ENCODE measurements at regions not wholly inside any gene's neighbourhood (a gene's known extent, or its start where the extent isn't known, plus 50 kb on each side); places are given as distances from the start of the nearest gene placed in this dataset.

DNA sequence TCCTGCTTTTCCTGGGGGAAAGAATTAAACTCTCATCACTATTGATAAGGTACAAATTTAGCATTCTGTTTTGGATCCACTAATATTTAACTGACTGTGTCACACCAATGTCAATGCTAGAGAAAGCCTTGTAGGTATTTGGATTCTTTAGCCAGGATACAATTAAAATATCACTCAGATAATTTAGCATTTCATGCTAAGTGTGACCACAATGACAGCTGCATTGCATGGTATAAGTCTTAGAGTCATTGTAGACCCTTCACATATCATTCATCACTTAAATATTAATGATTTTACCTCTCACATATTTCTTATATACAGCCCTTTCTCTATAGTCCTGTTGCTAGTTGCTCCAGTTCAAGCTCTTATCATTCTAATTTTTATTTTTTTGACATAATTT is 85.3 kb upstream of the ATP2B1 start:
- H3K27ac Mint-ChIP-seq (ENCODE audit: unreplicated experiment), result no peak overlapping the region
- H3K27me3 Mint-ChIP-seq (ENCODE audit: unreplicated experiment), result no peaks in the 10 kb centered on the region
- H3K36me3 Mint-ChIP-seq (ENCODE audit: insufficient read depth, unreplicated experiment), result no peaks in the 10 kb centered on the region
- CTCF ChIA-PET, result no interaction called here
- no peaks in the 10 kb centered on the region for H3K9me3 Mint-ChIP-seq (ENCODE audit: low read depth, unreplicated experiment)
- no TSS peak for BruUV-seq (replicated peaks)
- TF ChIP-seq, protein P1, sequence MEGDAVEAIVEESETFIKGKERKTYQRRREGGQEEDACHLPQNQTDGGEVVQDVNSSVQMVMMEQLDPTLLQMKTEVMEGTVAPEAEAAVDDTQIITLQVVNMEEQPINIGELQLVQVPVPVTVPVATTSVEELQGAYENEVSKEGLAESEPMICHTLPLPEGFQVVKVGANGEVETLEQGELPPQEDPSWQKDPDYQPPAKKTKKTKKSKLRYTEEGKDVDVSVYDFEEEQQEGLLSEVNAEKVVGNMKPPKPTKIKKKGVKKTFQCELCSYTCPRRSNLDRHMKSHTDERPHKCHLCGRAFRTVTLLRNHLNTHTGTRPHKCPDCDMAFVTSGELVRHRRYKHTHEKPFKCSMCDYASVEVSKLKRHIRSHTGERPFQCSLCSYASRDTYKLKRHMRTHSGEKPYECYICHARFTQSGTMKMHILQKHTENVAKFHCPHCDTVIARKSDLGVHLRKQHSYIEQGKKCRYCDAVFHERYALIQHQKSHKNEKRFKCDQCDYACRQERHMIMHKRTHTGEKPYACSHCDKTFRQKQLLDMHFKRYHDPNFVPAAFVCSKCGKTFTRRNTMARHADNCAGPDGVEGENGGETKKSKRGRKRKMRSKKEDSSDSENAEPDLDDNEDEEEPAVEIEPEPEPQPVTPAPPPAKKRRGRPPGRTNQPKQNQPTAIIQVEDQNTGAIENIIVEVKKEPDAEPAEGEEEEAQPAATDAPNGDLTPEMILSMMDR (IDR thresholded peaks at IDR 0.05; ENCODE audit: unreplicated experiment), result no peak
- DNase-seq, result no peak
- no peaks in the 10 kb centered on the region for H3K4me1 Mint-ChIP-seq (ENCODE audit: low read depth, unreplicated experiment)
- intact Hi-C loops (cut with micrococcal nuclease; ENCODE audit: unreplicated experiment), result no loop called here
- H3K4me3 Mint-ChIP-seq (ENCODE audit: low read depth, unreplicated experiment), result no peak overlapping the region

DNA sequence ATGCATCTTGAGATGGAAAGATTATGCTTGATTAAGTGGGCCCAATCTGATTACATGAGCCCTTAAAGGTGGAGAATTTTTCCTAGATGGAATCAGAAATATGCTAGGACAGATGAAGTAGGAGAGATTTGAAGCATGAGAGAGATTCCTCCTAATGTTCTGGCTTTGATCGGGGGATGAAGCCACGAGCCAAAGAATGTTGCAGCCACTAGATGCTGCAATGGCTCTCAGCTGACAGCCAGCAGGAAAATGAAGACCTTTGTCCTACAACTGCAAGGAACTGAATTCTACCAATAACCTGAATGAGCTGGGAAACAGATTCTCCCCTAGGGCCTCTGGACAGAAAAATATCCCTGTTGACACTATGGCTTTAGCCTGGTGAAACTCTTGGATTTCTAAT is 82.6 kb upstream of the ATP2B1 start:
- no peak overlapping the region for H3K4me3 Mint-ChIP-seq (ENCODE audit: low read depth, unreplicated experiment)
- CTCF ChIA-PET, result no interaction called here
- no peaks in the 10 kb centered on the region for H3K4me1 Mint-ChIP-seq (ENCODE audit: low read depth, unreplicated experiment)
- no peak for DNase-seq
- no peaks in the 10 kb centered on the region for H3K36me3 Mint-ChIP-seq (ENCODE audit: insufficient read depth, unreplicated experiment)
- TF ChIP-seq, protein P1 (IDR thresholded peaks at IDR 0.05; ENCODE audit: unreplicated experiment), result no peak
- intact Hi-C loops (cut with micrococcal nuclease; ENCODE audit: unreplicated experiment), result no loop called here
- H3K27ac Mint-ChIP-seq (ENCODE audit: unreplicated experiment), result no peak overlapping the region
- H3K27me3 Mint-ChIP-seq (ENCODE audit: unreplicated experiment), result no peaks in the 10 kb centered on the region
- H3K9me3 Mint-ChIP-seq (ENCODE audit: low read depth, unreplicated experiment), result no peaks in the 10 kb centered on the region
- no TSS peak for BruUV-seq (replicated peaks)

DNA sequence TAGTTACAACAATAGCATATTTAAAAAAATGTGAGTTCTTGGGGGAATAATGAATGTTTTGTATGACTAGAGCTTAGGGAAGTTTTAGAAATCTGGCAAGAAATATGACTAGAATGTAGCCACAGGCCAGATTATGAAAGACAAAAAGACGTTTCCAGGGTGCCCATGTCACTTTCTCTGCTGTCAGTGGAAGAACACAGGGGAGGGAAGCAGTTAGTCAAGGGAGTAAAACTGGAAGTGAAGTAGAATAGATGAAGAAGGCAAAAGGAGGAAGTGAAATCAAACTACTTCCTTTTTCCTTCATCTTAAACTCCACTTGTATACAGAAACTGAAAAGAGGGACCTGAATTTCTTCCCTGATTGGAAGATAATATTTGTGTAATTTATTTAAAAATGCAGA is 81.2 kb upstream of the ATP2B1 start:
- no peaks in the 10 kb centered on the region for H3K4me1 Mint-ChIP-seq (ENCODE audit: low read depth, unreplicated experiment)
- H3K9me3 Mint-ChIP-seq (ENCODE audit: low read depth, unreplicated experiment), result peaks cover 2% of the 10 kb centered on the region
- TF ChIP-seq, protein P1 (IDR thresholded peaks at IDR 0.05; ENCODE audit: unreplicated experiment), result no peak
- DNase-seq, result no peak
- BruUV-seq (replicated peaks), result no TSS peak
- H3K4me3 Mint-ChIP-seq (ENCODE audit: low read depth, unreplicated experiment), result no peak overlapping the region
- no peaks in the 10 kb centered on the region for H3K27me3 Mint-ChIP-seq (ENCODE audit: unreplicated experiment)
- intact Hi-C loops (cut with micrococcal nuclease; ENCODE audit: unreplicated experiment), result no loop called here
- CTCF ChIA-PET, result no interaction called here
- no peak overlapping the region for H3K27ac Mint-ChIP-seq (ENCODE audit: unreplicated experiment)
- H3K36me3 Mint-ChIP-seq (ENCODE audit: insufficient read depth, unreplicated experiment), result no peaks in the 10 kb centered on the region

DNA sequence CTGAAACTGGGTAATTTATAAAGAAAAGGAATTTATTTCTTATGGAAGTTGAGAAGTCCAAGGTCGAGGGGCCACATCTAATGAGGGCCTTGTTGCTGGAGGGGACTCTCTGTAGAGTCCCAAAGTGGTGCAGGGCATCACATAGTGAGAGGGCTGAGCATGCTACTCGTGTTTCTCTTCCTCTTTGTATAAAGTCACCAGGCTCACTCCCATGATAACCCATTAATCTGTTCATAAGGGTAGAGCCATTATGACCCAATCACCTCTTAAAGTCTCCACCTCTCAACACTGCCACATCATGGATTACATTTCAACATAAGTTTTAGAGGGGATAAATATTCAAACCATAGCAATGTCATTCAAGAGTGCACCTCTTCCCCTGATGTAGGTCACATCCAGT is 79.1 kb upstream of the ATP2B1 start:
- H3K36me3 Mint-ChIP-seq (ENCODE audit: insufficient read depth, unreplicated experiment), result no peaks in the 10 kb centered on the region
- H3K27me3 Mint-ChIP-seq (ENCODE audit: unreplicated experiment), result no peaks in the 10 kb centered on the region
- H3K9me3 Mint-ChIP-seq (ENCODE audit: low read depth, unreplicated experiment), result peaks cover 2% of the 10 kb centered on the region
- no peak for DNase-seq
- H3K4me3 Mint-ChIP-seq (ENCODE audit: low read depth, unreplicated experiment), result no peak overlapping the region
- TF ChIP-seq, protein P1 (IDR thresholded peaks at IDR 0.05; ENCODE audit: unreplicated experiment), result no peak
- CTCF ChIA-PET, result no interaction called here
- intact Hi-C loops (cut with micrococcal nuclease; ENCODE audit: unreplicated experiment), result no loop called here
- no peak overlapping the region for H3K27ac Mint-ChIP-seq (ENCODE audit: unreplicated experiment)
- BruUV-seq (replicated peaks), result no TSS peak
- no peaks in the 10 kb centered on the region for H3K4me1 Mint-ChIP-seq (ENCODE audit: low read depth, unreplicated experiment)
